GM08714 (cell line): ENCODE measurements at regions not wholly inside any gene's neighbourhood (a gene's known extent, or its start where the extent isn't known, plus 50 kb on each side); places are given as distances from the start of the nearest gene placed in this dataset.

Experiments
- H3K4me3 ChIP-seq: fragments of 200-500 bp; sonication (Bioruptor generic); 2 replicates; pipeline ENCODE4 v1.5.1; 2014; ENCODE audit warnings: mild to moderate bottlenecking, low read length, inconsistent platforms
- ZNF274 ChIP-seq: IDR thresholded peaks from 2 replicates; pipeline ENCODE4 v1.6.1; 2012; ENCODE audit warnings: mild to moderate bottlenecking, low read depth, low read length

- no peak overlapping the region for H3K4me3 ChIP-seq
- TF ChIP-seq ZNF274: no peak
Observed at GRCh38 chr6:140980265-140980887, 1152.3 kb upstream of the GJE1 start.

DNA sequence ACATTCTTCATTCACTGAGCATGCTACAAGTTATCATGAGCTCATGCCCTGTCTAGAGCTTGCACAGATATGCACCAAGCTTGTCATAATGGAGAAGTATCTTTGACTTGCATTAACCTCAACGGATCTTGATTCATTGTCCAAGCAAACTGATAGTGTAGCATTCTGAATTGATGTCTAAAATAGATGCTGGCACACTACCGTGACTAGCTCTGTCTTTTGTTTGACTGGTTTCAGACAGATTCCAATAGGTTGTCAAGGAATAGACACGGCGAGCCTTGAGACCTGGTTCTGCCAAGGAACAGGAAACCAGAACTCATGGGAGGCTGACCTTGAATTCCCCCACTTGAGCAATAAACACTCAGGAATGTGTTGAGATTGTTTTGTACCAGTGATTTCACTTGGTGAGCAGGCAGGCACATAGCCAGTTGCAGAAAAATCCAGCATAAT lies 1153.1 kb upstream of the GJE1 start:
- no peak for TF ChIP-seq ZNF274
- no peak overlapping the region for H3K4me3 ChIP-seq

- no peak for TF ChIP-seq ZNF274
- no peak overlapping the region for H3K4me3 ChIP-seq
Observed at GRCh38 chr6:140977403-140977802, 1155.3 kb upstream of the GJE1 start.

DNA sequence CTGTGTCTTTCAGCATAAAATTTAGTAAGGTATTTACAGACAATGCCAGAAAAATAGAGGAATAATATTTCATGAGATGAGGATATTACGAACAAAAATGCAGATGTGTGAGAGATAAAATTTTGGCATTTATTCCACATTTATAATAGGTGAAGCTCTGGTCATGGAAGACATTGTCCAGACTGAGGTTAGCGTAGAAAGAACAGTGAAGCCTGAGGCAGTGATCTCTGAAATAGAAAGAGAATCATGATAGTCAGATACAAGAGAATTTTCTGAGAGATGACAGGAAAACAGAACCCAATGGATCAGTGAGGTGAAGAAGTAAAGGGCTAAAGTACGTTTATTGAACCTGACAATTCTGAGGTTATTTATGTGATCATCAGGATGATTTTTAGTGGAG lies 1155.9 kb upstream of the GJE1 start:
- TF ChIP-seq ZNF274: no peak
- H3K4me3 ChIP-seq: no peak overlapping the region

DNA sequence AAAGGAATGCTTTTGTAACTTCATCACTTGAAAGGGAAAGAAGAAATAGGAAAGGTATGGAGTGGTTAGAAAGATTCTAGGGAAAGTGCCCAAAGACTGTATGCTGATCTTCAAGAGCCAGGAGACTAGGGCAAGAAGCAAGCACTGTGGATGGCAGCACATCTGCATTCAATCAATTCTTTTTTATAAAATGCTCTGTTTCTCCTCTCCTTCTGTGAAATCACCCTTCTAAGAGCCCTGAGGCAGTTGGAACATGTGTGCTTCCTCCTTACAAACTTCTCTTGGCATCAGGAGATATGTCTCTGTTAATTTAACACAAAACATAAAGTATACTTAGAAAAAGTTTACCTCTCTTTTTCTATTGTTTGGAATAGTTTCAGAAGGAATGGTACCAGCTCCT lies 1162.2 kb upstream of the GJE1 start:
- TF ChIP-seq ZNF274: no peak
- no peak overlapping the region for H3K4me3 ChIP-seq

DNA sequence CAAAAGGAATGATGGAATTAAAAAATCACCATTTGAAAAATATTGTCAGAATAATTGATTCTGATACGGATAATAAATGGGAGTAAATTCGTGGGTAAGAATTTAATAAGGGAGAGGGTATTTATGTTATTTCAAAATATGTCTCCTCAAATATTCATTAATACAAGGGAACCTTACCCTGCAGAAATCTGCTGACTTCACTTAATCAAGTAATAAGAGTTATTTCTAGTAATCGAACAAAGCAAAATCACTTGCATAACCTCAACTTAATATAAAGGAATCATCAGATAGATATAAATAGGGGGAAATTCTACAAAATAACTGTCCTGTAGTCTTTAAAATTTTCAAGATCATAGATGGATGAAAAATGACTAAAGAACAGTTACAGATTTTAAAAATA lies 1164.7 kb upstream of the GJE1 start:
- no peak overlapping the region for H3K4me3 ChIP-seq
- no peak for TF ChIP-seq ZNF274

DNA sequence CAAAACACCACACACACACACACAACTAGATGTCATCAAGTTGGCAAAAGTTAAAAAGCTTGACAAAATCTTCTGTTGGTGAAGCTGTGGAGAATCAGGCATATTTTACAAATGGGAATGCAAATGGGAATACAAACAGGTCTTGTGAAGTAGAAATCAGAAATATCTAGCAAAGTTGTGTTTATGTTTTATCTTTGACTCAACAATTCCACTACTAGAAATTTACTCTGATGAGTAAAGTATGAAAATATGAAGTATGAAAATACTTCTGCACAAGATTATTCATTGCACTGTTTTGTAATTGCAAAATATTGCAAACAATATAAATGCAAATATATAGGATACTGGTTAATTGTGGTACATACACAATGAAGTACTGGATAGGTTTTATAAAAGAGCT lies 1166.0 kb upstream of the GJE1 start:
- no peak for TF ChIP-seq ZNF274
- H3K4me3 ChIP-seq: no peak overlapping the region

DNA sequence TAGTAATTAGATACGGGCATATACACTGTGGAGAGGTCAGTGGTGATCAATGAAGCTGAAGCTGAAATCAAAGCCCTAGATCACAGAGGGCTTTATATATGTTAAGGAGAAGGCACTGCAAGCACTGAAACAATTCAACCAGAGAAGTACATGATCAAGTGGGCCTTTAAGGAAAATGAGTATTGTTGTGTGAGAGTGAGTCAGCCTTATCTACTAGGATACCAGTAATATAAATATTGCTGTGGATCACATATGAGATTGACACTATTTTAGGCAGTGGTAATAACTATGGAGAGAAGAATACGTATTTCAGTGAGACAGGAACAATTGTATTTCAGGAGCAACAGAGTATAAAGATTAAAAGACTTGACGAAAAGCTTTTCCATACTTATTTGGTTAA lies 1172.2 kb upstream of the GJE1 start:
- no peak for TF ChIP-seq ZNF274
- no peak overlapping the region for H3K4me3 ChIP-seq

GRCh38 chr6:140957386-140957785 lies 1175.3 kb upstream of the GJE1 start:
- no peak overlapping the region for H3K4me3 ChIP-seq
- no peak for TF ChIP-seq ZNF274

DNA sequence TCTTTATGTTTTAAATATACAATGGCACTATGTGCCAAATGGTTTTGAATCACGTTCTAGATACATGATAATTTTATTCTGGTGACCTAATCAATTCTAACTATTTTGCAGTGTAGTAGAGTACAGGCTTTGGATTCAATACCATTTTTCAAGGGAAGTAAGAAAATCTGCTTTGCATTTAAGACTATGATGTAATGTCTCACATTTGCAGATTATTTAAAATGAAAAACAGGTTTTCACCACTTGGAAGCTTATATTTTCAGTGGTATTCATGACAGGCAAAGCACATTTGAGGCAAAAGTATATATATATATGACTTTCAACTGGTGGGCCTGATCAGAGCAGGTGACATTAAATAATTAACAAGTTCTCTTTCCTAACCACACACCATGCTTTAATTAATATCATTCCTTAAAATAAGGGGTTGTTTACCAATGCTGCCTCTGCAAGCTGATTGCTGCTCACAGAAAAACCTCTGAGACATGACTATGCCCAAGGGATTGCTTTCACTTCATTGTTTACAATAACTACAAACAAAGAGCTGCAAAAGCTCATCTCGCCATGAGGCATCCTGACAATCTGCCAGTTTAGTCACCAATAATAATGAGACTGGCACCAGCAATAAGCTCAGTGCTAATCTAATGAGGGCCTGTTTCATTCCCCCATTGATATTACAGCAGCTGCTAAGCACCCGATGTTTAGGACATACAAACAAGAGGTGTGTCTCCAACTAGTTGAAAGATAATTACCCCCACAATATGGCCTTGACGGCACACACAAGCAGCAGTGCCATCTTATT lies 1176.0 kb upstream of the GJE1 start:
- no peak for TF ChIP-seq ZNF274
- no peak overlapping the region for H3K4me3 ChIP-seq

GRCh38 chr6:140940251-140940925 lies 1192.3 kb upstream of the GJE1 start:
- no peak overlapping the region for H3K4me3 ChIP-seq
- TF ChIP-seq ZNF274: no peak

- no peak overlapping the region for H3K4me3 ChIP-seq
- no peak for TF ChIP-seq ZNF274
Observed at GRCh38 chr6:140932909-140933308, 1199.8 kb upstream of the GJE1 start.

GRCh38 chr6:140931581-140931980 lies 1201.1 kb upstream of the GJE1 start:
- H3K4me3 ChIP-seq: no peak overlapping the region
- TF ChIP-seq ZNF274: no peak

- TF ChIP-seq ZNF274: no peak
Observed at GRCh38 chr6:140929121-140929520, 1203.6 kb upstream of the GJE1 start.

DNA sequence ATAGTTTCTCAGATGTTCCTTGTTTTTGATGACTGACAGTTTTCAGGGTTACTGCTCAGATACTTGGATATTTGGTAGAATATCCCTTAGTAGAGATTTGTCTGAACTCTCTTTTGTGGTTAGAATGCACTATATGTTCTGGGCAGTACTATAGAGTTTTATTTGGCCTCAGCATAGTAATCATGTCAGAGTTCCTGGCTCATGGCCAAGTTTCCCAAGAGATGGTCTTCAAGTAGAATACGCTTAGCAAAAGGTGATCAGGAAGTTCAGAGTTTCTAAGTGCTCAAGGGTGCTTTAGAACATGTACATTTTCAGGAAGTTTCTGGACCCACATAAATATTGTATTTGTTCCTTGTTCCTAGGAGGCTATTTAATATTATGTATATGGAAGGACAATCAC lies 1209.7 kb upstream of the GJE1 start:
- no peak for TF ChIP-seq ZNF274
- no peak overlapping the region for H3K4me3 ChIP-seq

More at GRCh38 chr6:140929121-140929520, 1203.6 kb upstream of the GJE1 start:
- H3K4me3 ChIP-seq: no peak overlapping the region
